DND-41 (cell line): ENCODE measurements at regions not wholly inside any gene's neighbourhood (a gene's known extent, or its start where the extent isn't known, plus 50 kb on each side); places are given as distances from the start of the nearest gene placed in this dataset.

ENCODE experiments used
- ATAC-seq: fragments of 200-7000 bp; cut with Tn5 transposase; 3 replicates; pipeline ENCODE4 v1.9.1; 2021; ENCODE audit warnings: low read depth; ENCODE audit not compliant: insufficient read depth
- DNase-seq: peaks from one replicate; pipeline ENCODE4 v3.0.0-alpha.2; 2020
- H2AFZ ChIP-seq: 2 replicates; pipeline ENCODE4 v1.6.0; 2012; ENCODE audit warnings: low read depth, low read length
- H3K27ac ChIP-seq: 2 replicates; pipeline ENCODE4 v1.5.1; 2012; ENCODE audit warnings: low read length, inconsistent platforms
- H3K27me3 ChIP-seq: fragments of 200-600 bp; sonication (generic); 2 replicates; pipeline ENCODE4 v1.6.0; 2012; ENCODE audit warnings: low read length, mild to moderate bottlenecking, inconsistent platforms; ENCODE audit not compliant: insufficient read depth, poor library complexity
- H3K36me3 ChIP-seq: 2 replicates; pipeline ENCODE4 v1.5.1; 2012; ENCODE audit warnings: low read length, inconsistent platforms; ENCODE audit not compliant: insufficient read depth
- H3K4me1 ChIP-seq: 2 replicates; pipeline ENCODE4 v1.5.1; 2012; ENCODE audit warnings: mild to moderate bottlenecking, low read length; ENCODE audit not compliant: insufficient read depth
- H3K4me2 ChIP-seq: 2 replicates; pipeline ENCODE4 v1.6.0; 2012; ENCODE audit warnings: mild to moderate bottlenecking, moderate library complexity, low read length, inconsistent platforms; ENCODE audit not compliant: insufficient read depth
- H3K4me3 ChIP-seq, 2 experiments: fragments of 200-600 bp in 1 of 2; shearing (Covaris generic) in 1 of 2; 2 replicates each; pipeline ENCODE4 v1.5.1; 2012 to 2016; ENCODE audit warnings: inconsistent platforms in 2 of 2, low read length in 2 of 2, mild to moderate bottlenecking in 2 of 2, low read depth in 1 of 2, moderate library complexity in 1 of 2
- H3K79me2 ChIP-seq: 2 replicates; pipeline ENCODE4 v1.6.0; 2012; ENCODE audit warnings: low read length, inconsistent platforms; ENCODE audit not compliant: insufficient read depth
- H3K9ac ChIP-seq: 2 replicates; pipeline ENCODE4 v1.6.0; 2012; ENCODE audit warnings: low read depth, mild to moderate bottlenecking, inconsistent platforms, low read length, moderate library complexity
- H3K9me3 ChIP-seq: 2 replicates; pipeline ENCODE4 v1.5.1; 2012; ENCODE audit warnings: low read length, moderate library complexity, mild to moderate bottlenecking, inconsistent platforms; ENCODE audit not compliant: insufficient read depth, severe bottlenecking
- H4K20me1 ChIP-seq: 2 replicates; pipeline ENCODE4 v1.6.0; 2012; ENCODE audit warnings: low read length; ENCODE audit not compliant: insufficient read depth
- CTCF ChIP-seq: IDR thresholded peaks from 2 replicates; pipeline ENCODE4 v1.5.1; 2012; ENCODE audit warnings: borderline replicate concordance, low read length, moderate library complexity, mild to moderate bottlenecking; ENCODE audit not compliant: poor library complexity, severe bottlenecking; ENCODE audit errors: extremely low read depth
- EZH2 ChIP-seq: IDR thresholded peaks from 3 replicates; pipeline ENCODE4 v1.6.1; 2012; ENCODE audit warnings: borderline replicate concordance, low read depth, mild to moderate bottlenecking, moderate library complexity, low read length, inconsistent platforms; ENCODE audit not compliant: severe bottlenecking

- H3K27me3 ChIP-seq = no peaks in the 10 kb centered on the region
These were observed 64.3 kb upstream of the IGLL5 start for GRCh38 chr22:22823131-22823810.

GRCh38 chr22:22824340-22825212, 63.0 kb upstream of the IGLL5 start:
- Histone ChIP-seq H3K9ac (peak overlapping the region; percentile 41; the same call in 1 of the 2 replicates), H3K79me2 (no peaks in the 10 kb centered on the region), H3K4me3 (no peak overlapping the region), H3K9me3 (no peaks in the 10 kb centered on the region), H3K4me1 (peaks cover 81% of the 10 kb centered on the region), H4K20me1 (0 out of 2 replicates have a peak, but pooled peaks cover 3% of the 10 kb centered on the region), H3K27me3 (no peaks in the 10 kb centered on the region), H3K4me2 (peak overlapping the region; percentile 51), H3K27ac (peak overlapping the region; percentile 94), H3K36me3 (no peaks in the 10 kb centered on the region), H2AFZ (no peak overlapping the region)
- TF ChIP-seq CTCF (no peak), EZH2 (no peak)
- DNase-seq (no peak), ATAC-seq (no peak; the same call in 2 of the 3 replicates)

More at GRCh38 chr22:22823131-22823810, 64.3 kb upstream of the IGLL5 start:
- Histone ChIP-seq H3K27ac (peak overlapping the region; percentile 64), H3K79me2 (no peaks in the 10 kb centered on the region), H3K36me3 (no peaks in the 10 kb centered on the region), H3K9ac (no peak overlapping the region), H2AFZ (no peak overlapping the region), H3K4me3 (no peak overlapping the region), H3K4me1 (peaks cover 95% of the 10 kb centered on the region), H3K9me3 (no peaks in the 10 kb centered on the region), H3K4me2 (no peak overlapping the region), H4K20me1 (0 out of 2 replicates have a peak, but pooled peaks cover 3% of the 10 kb centered on the region)
- no peak for TF ChIP-seq EZH2
- ATAC-seq = no peak
- peak; percentile 55 for DNase-seq

GRCh38 chr22:22825213-22825593, 62.4 kb upstream of the IGLL5 start:
- Histone ChIP-seq H3K4me2 (peak overlapping the region; percentile 51), H3K4me1 (peaks cover 75% of the 10 kb centered on the region), H4K20me1 (0 out of 2 replicates have a peak, but pooled peaks cover 3% of the 10 kb centered on the region), H3K9me3 (no peaks in the 10 kb centered on the region), H3K36me3 (no peaks in the 10 kb centered on the region), H3K79me2 (no peaks in the 10 kb centered on the region), H3K27me3 (no peaks in the 10 kb centered on the region), H3K9ac (peak overlapping the region; percentile 41; the same call in 1 of the 2 replicates), H3K4me3 (no peak overlapping the region), H2AFZ (no peak overlapping the region; the same call in 1 of the 2 replicates), H3K27ac (peak overlapping the region; percentile 94)
- no peak for TF ChIP-seq EZH2
- TF ChIP-seq CTCF = no peak
- DNase-seq (peak; percentile 78), ATAC-seq (peak; percentile 62)
